ENCODE measurements at regions not wholly inside any gene's neighbourhood (a gene's known extent, or its start where the extent isn't known, plus 50 kb on each side); places are given as distances from the start of the nearest gene placed in this dataset.

- CTCF ChIA-PET = no interaction called here
- Histone ChIP-seq H3K9me3 (ENCODE audit: low read length) (peaks cover 8% of the 10 kb centered on the region), H3K27ac (ENCODE audit: low read depth, low read length) (no peak overlapping the region), H3K27me3 (ENCODE audit: insufficient read depth, low read length, poor library complexity, severe bottlenecking) (no peaks in the 10 kb centered on the region), H3K36me3 (ENCODE audit: insufficient read depth, low read length) (no peaks in the 10 kb centered on the region), H3K4me3 (ENCODE audit: low read length) (no peak overlapping the region), H3K4me1 (ENCODE audit: insufficient read depth, low read length) (no peaks in the 10 kb centered on the region)
- no peak for DNase-seq
- no peaks in the 10 kb centered on the region for H3K4me1 Mint-ChIP-seq
- peaks cover 2 to 16% of the 10 kb centered on the region in 2 donors for H3K27me3 Mint-ChIP-seq
- peaks cover 0 to 19% (median 12%) of the 10 kb centered on the region in 5 donors for H3K9me3 Mint-ChIP-seq
- peaks cover 0 to 11% (median 3%) of the 10 kb centered on the region in 3 donors for H3K36me3 Mint-ChIP-seq
- H3K27ac Mint-ChIP-seq = no peak overlapping the region
- H3K4me3 Mint-ChIP-seq = no peak overlapping the region
- POLR2A ChIA-PET = no interaction called here
These were observed 77.1 kb upstream of the UGP2 start for GRCh38 chr2:63764630-63765029.

GRCh38 chr2:63765117-63765516 is 76.6 kb upstream of the UGP2 start:
- no peaks in the 10 kb centered on the region for H3K4me1 Mint-ChIP-seq
- H3K27me3 Mint-ChIP-seq = peaks cover 2 to 15% of the 10 kb centered on the region in 2 donors
- ChIA-PET CTCF (no interaction called here), POLR2A (interaction anchor here (0.6 kb wide), 1 partner anchor 42 kb away, joined by 8 read pairs; no protein-coding TSS in a partner anchor)
- no peaks in the 10 kb centered on the region for H3K4me1 ChIP-seq (ENCODE audit: insufficient read depth, low read length)
- no peak for DNase-seq
- H3K36me3 ChIP-seq (ENCODE audit: insufficient read depth, low read length) = no peaks in the 10 kb centered on the region
- no peaks in the 10 kb centered on the region for H3K27me3 ChIP-seq (ENCODE audit: insufficient read depth, low read length, poor library complexity, severe bottlenecking)
- H3K27ac ChIP-seq (ENCODE audit: low read depth, low read length) = no peak overlapping the region
- peaks cover 0 to 11% (median 3%) of the 10 kb centered on the region in 3 donors for H3K36me3 Mint-ChIP-seq
- H3K4me3 ChIP-seq (ENCODE audit: low read length) = no peak overlapping the region
- no peak overlapping the region for H3K27ac Mint-ChIP-seq
- H3K9me3 Mint-ChIP-seq = peaks cover 0 to 19% (median 12%) of the 10 kb centered on the region in 5 donors
- peaks cover 8% of the 10 kb centered on the region for H3K9me3 ChIP-seq (ENCODE audit: low read length)
- no peak overlapping the region for H3K4me3 Mint-ChIP-seq

GRCh38 chr2:63767307-63767706 is 74.4 kb upstream of the UGP2 start:
- DNase-seq = no peak
- POLR2A ChIA-PET = no interaction called here
- Mint-ChIP-seq H3K9me3 (peaks cover 0 to 19% (median 12%) of the 10 kb centered on the region in 5 donors), H3K36me3 (peaks cover 0 to 17% (median 0%) of the 10 kb centered on the region in 3 donors), H3K4me3 (no peak overlapping the region), H3K27ac (no peak overlapping the region), H3K4me1 (no peaks in the 10 kb centered on the region), H3K27me3 (no peaks in the 10 kb centered on the region)
- no peak overlapping the region for H3K27ac ChIP-seq (ENCODE audit: low read depth, low read length)
- H3K27me3 ChIP-seq (ENCODE audit: insufficient read depth, low read length, poor library complexity, severe bottlenecking) = no peaks in the 10 kb centered on the region
- H3K4me3 ChIP-seq (ENCODE audit: low read length) = no peak overlapping the region
- H3K9me3 ChIP-seq (ENCODE audit: low read length) = peaks cover 8% of the 10 kb centered on the region
- CTCF ChIA-PET = no interaction called here
- H3K4me1 ChIP-seq (ENCODE audit: insufficient read depth, low read length) = no peaks in the 10 kb centered on the region
- H3K36me3 ChIP-seq (ENCODE audit: insufficient read depth, low read length) = no peaks in the 10 kb centered on the region

GRCh38 chr2:63768051-63768450 is 73.6 kb upstream of the UGP2 start:
- H3K9me3 ChIP-seq (ENCODE audit: low read length) = peaks cover 8% of the 10 kb centered on the region
- Mint-ChIP-seq H3K27me3 (peaks cover 0 to 4% of the 10 kb centered on the region in 2 donors), H3K9me3 (peaks cover 0 to 19% (median 12%) of the 10 kb centered on the region in 5 donors), H3K27ac (no peak overlapping the region), H3K4me1 (no peaks in the 10 kb centered on the region), H3K36me3 (peaks cover 0 to 17% (median 0%) of the 10 kb centered on the region in 3 donors), H3K4me3 (no peak overlapping the region)
- no peaks in the 10 kb centered on the region for H3K36me3 ChIP-seq (ENCODE audit: insufficient read depth, low read length)
- no peak for DNase-seq
- no peaks in the 10 kb centered on the region for H3K27me3 ChIP-seq (ENCODE audit: insufficient read depth, low read length, poor library complexity, severe bottlenecking)
- H3K4me1 ChIP-seq (ENCODE audit: insufficient read depth, low read length) = no peaks in the 10 kb centered on the region
- ChIA-PET CTCF (no interaction called here), POLR2A (no interaction called here)
- H3K27ac ChIP-seq (ENCODE audit: low read depth, low read length) = no peak overlapping the region
- no peak overlapping the region for H3K4me3 ChIP-seq (ENCODE audit: low read length)

GRCh38 chr2:63769915-63770314 is 71.8 kb upstream of the UGP2 start:
- Mint-ChIP-seq H3K27me3 (peaks cover 0 to 16% of the 10 kb centered on the region in 2 donors), H3K4me3 (no peak overlapping the region), H3K36me3 (peaks cover 0 to 17% (median 0%) of the 10 kb centered on the region in 3 donors), H3K27ac (no peak overlapping the region), H3K4me1 (no peaks in the 10 kb centered on the region), H3K9me3 (peaks cover 0 to 19% (median 12%) of the 10 kb centered on the region in 5 donors)
- CTCF ChIA-PET = no interaction called here
- Histone ChIP-seq H3K9me3 (ENCODE audit: low read length) (peaks cover 8% of the 10 kb centered on the region), H3K36me3 (ENCODE audit: insufficient read depth, low read length) (no peaks in the 10 kb centered on the region), H3K27me3 (ENCODE audit: insufficient read depth, low read length, poor library complexity, severe bottlenecking) (no peaks in the 10 kb centered on the region), H3K4me1 (ENCODE audit: insufficient read depth, low read length) (no peaks in the 10 kb centered on the region), H3K4me3 (ENCODE audit: low read length) (no peak overlapping the region), H3K27ac (ENCODE audit: low read depth, low read length) (no peak overlapping the region)
- POLR2A ChIA-PET = no interaction called here
- DNase-seq = no peak

GRCh38 chr2:63772061-63772460 is 69.6 kb upstream of the UGP2 start:
- Mint-ChIP-seq H3K36me3 (peaks cover 0 to 16% (median 0%) of the 10 kb centered on the region in 3 donors), H3K4me1 (no peaks in the 10 kb centered on the region), H3K27ac (no peak overlapping the region), H3K9me3 (peaks cover 0 to 12% (median 6%) of the 10 kb centered on the region in 5 donors), H3K27me3 (peaks cover 0 to 24% of the 10 kb centered on the region in 2 donors), H3K4me3 (no peak overlapping the region)
- no peaks in the 10 kb centered on the region for H3K36me3 ChIP-seq (ENCODE audit: insufficient read depth, low read length)
- peaks cover 6% of the 10 kb centered on the region for H3K9me3 ChIP-seq (ENCODE audit: low read length)
- no peaks in the 10 kb centered on the region for H3K4me1 ChIP-seq (ENCODE audit: insufficient read depth, low read length)
- no peaks in the 10 kb centered on the region for H3K27me3 ChIP-seq (ENCODE audit: insufficient read depth, low read length, poor library complexity, severe bottlenecking)
- DNase-seq = no peak
- H3K27ac ChIP-seq (ENCODE audit: low read depth, low read length) = no peak overlapping the region
- ChIA-PET CTCF (no interaction called here), POLR2A (no interaction called here)
- H3K4me3 ChIP-seq (ENCODE audit: low read length) = no peak overlapping the region

GRCh38 chr2:63775191-63775590 is 66.5 kb upstream of the UGP2 start:
- H3K27ac ChIP-seq (ENCODE audit: low read depth, low read length) = no peak overlapping the region
- Mint-ChIP-seq H3K27ac (no peak overlapping the region), H3K36me3 (peaks cover 0 to 9% (median 0%) of the 10 kb centered on the region in 3 donors), H3K27me3 (peaks cover 0 to 34% of the 10 kb centered on the region in 2 donors), H3K4me1 (no peaks in the 10 kb centered on the region), H3K4me3 (no peak overlapping the region), H3K9me3 (no peaks in the 10 kb centered on the region)
- DNase-seq = no peak
- no peaks in the 10 kb centered on the region for H3K4me1 ChIP-seq (ENCODE audit: insufficient read depth, low read length)
- CTCF ChIA-PET = no interaction called here
- no peak overlapping the region for H3K4me3 ChIP-seq (ENCODE audit: low read length)
- no peaks in the 10 kb centered on the region for H3K27me3 ChIP-seq (ENCODE audit: insufficient read depth, low read length, poor library complexity, severe bottlenecking)
- H3K9me3 ChIP-seq (ENCODE audit: low read length) = no peaks in the 10 kb centered on the region
- POLR2A ChIA-PET = no interaction called here
- no peaks in the 10 kb centered on the region for H3K36me3 ChIP-seq (ENCODE audit: insufficient read depth, low read length)

- H3K4me1 ChIP-seq (ENCODE audit: insufficient read depth, low read length) = no peaks in the 10 kb centered on the region
- H3K27me3 ChIP-seq (ENCODE audit: insufficient read depth, low read length, poor library complexity, severe bottlenecking) = no peaks in the 10 kb centered on the region
- no peak overlapping the region for H3K4me3 ChIP-seq (ENCODE audit: low read length)
- DNase-seq = no peak
- Mint-ChIP-seq H3K27ac (no peak overlapping the region), H3K9me3 (no peaks in the 10 kb centered on the region), H3K4me3 (no peak overlapping the region), H3K4me1 (no peaks in the 10 kb centered on the region), H3K36me3 (peaks cover 0 to 9% (median 0%) of the 10 kb centered on the region in 3 donors), H3K27me3 (peaks cover 0 to 44% of the 10 kb centered on the region in 2 donors)
- CTCF ChIA-PET = no interaction called here
- POLR2A ChIA-PET = no interaction called here
- no peaks in the 10 kb centered on the region for H3K36me3 ChIP-seq (ENCODE audit: insufficient read depth, low read length)
- H3K9me3 ChIP-seq (ENCODE audit: low read length) = no peaks in the 10 kb centered on the region
- no peak overlapping the region for H3K27ac ChIP-seq (ENCODE audit: low read depth, low read length)
These were observed 65.3 kb upstream of the UGP2 start for GRCh38 chr2:63776382-63776781.

GRCh38 chr2:63777816-63778215 is 63.9 kb upstream of the UGP2 start:
- no peaks in the 10 kb centered on the region for H3K27me3 ChIP-seq (ENCODE audit: insufficient read depth, low read length, poor library complexity, severe bottlenecking)
- Mint-ChIP-seq H3K36me3 (peaks cover 0 to 4% (median 0%) of the 10 kb centered on the region in 3 donors), H3K27me3 (peaks cover 0 to 44% of the 10 kb centered on the region in 2 donors), H3K9me3 (no peaks in the 10 kb centered on the region), H3K4me3 (no peak overlapping the region), H3K27ac (no peak overlapping the region), H3K4me1 (no peaks in the 10 kb centered on the region)
- H3K4me1 ChIP-seq (ENCODE audit: insufficient read depth, low read length) = no peaks in the 10 kb centered on the region
- H3K27ac ChIP-seq (ENCODE audit: low read depth, low read length) = no peak overlapping the region
- DNase-seq = no peak
- H3K36me3 ChIP-seq (ENCODE audit: insufficient read depth, low read length) = no peaks in the 10 kb centered on the region
- ChIA-PET POLR2A (no interaction called here), CTCF (no interaction called here)
- no peak overlapping the region for H3K4me3 ChIP-seq (ENCODE audit: low read length)
- H3K9me3 ChIP-seq (ENCODE audit: low read length) = no peaks in the 10 kb centered on the region
